GM21447 (cell line): ENCODE measurements at regions not wholly inside any gene's neighbourhood (a gene's known extent, or its start where the extent isn't known, plus 50 kb on each side); places are given as distances from the start of the nearest gene placed in this dataset.
"Not testable (repeated sequence)": the region's sequence is repeated elsewhere in the genome, so short reads cannot be mapped to it uniquely, and the experiment has no call there.

ENCODE experiments used
- ATAC-seq: cut with Tn5 transposase; IDR thresholded peaks from one replicate; pipeline ENCODE4 v1.9.1; 2021; ENCODE audit not compliant: unreplicated experiment

DNA sequence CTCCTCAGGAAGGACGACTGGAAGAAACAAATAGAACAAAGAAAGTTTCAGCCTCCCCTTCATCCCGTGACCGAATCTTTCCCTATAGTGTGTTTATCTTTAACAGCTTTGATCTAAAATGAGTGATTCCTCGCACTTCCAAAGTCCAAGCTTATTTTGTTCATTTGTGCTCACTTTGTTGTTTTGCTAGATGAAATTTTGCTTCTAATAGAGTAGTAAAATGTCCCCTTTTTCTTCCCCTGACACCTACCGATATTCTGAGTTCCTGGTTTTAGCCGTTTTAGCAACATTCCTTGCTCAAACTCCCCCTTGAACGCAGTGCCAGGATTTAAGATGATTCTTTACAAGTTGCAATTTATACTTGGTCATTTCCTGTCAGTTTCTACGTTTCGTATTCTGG, 204.2 kb downstream of the FGF9 start:
- ATAC-seq: no peak

DNA sequence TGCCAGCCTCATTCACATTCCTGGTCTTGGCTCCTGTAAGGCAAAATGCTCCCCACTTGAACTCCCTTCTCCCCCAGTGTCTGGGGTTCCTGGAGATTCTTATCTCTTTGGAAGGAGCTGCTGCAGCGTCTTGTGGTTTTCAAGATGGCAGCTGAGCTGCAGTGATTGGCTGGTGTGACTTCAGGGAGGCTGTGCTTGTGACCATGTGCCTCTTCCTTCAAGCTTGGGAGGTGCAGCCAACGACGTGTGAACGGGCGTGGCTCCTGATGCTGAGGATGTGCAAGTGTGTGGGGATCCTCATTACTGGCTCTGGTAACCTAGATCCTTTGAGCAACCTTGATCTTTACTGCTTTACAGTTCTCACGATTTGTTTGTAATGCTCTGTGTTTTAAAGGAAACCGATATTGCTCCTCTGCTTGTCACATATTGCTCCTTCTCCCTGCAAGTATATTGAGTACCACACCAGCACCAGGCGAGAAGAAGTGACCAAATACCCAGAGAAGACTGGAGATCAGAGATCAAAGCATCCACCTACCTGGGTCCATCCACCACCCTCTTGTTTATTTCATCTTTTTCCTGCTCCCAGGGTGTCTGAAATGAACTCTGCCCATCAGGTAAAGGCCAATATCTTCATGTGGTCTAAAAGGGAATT, 208.5 kb downstream of the FGF9 start:
- no peak for ATAC-seq

DNA sequence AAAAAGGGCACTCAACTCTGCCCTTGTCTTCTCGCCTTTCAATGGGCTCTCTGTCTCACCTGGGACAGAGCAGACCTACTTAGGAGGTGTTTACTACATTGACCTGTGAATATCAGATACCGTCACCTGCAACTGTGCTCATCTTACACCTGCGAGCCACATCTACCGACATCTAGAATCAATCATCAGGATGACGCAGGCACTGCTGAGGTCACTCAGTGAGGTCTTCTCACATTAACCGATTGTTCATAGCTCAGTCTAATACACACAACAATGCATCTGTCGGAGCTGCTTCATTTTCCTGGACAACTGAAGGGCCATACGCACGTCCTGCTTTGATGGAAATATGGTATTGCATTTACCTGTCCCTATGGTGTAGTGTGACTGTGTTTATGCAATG, 211.9 kb downstream of the FGF9 start:
- ATAC-seq: no peak

DNA sequence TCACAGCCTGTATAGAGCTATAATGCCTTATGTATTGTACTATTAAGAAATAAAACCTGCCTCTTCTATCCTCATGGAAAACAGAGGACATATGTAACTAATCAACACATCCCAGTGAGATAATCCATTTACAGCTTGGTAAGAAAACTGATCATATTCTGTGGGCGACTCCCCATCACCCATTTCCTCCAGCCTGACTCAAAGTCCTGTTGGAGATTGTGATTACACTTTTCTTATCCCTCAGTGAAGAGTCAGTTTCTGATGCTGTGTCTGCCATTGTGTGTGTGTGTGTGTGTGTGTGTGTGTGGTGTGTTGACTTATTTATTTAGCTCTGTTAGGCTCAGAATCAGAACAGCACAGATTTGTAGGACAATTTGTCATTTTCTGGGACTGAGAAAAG, 212.8 kb downstream of the FGF9 start:
- ATAC-seq: no peak

DNA sequence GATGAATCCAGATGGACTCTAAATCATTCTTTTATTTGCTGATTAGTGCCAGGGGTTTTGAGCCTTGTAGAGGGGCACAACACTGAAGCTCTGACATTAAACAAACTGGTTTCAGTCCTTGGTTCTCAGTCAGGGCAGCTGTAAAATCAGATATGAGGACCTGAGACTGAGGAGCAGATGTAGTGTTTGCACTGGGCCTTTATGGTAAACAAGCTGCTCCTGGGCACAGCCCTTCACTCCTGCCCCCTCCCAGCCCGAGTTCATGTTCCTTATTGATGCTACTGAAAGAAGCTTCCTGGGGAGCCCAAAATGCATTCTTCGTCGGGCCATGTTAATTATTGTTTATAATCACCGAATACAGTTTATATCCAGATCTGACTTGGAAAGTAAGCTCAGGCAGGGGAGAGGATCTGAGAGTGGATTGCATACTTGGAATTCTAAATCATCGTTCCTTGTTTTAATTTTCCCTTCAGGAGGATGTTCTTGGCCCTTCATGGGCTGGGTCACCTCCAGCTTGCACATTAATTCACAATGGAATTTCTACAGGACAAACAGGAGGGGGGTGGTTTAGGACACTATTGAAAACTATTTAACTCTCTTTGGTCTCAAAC, 213.5 kb downstream of the FGF9 start:
- no peak for ATAC-seq

DNA sequence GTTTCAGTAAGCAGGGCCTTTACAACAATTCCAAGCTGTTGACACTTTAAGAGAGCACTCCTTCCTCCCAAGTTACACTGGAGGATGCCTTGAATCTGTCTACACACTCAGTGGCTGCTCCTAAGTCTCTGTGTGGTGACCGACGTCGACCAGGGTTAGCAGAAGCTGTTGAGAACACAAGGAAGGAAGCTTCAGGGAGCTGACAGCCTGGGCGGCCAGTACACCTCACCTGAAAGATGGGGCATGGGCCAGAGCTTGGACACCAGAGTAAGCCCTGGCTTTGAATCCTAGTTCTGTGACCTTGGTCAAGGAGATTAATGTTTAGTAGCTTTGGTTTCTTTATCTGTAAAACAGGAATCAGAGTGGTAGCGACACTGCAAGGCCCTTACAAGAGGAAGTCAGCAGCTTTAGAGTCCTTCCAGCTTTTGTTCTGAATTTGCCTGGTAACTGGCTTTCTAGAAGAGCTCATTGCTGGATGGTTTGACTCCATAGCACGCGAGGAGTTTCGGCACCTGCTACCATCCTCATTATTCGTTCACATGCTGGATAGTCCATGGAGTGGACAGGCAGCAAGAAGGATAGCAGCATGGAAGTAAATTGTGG, 214.2 kb downstream of the FGF9 start:
- ATAC-seq: no peak

DNA sequence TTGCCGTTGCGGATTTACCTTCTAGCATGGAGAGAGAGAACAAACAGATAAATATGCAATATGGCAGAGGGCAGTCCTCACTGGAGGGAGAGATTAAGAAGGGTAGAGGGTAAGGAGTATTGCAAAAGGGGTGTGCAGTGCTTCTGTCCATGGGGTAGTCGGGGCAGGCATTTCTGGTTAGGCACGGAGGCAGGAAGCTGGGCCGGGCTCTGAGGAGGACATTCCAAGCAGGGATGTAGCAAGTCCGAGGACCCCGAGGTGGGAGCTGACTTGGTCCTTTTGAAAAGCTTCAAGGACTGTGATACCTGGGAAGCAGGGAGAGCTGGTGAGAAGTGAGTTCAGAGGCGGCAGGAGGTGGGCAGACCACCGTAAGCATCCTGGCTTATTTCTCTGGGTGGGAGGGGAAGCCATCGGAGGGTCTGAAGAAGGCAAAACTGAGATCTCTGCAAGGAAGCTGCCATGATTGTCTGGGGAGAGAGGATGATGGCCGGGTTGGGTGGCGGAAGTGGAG, 214.9 kb downstream of the FGF9 start:
- no peak for ATAC-seq

DNA sequence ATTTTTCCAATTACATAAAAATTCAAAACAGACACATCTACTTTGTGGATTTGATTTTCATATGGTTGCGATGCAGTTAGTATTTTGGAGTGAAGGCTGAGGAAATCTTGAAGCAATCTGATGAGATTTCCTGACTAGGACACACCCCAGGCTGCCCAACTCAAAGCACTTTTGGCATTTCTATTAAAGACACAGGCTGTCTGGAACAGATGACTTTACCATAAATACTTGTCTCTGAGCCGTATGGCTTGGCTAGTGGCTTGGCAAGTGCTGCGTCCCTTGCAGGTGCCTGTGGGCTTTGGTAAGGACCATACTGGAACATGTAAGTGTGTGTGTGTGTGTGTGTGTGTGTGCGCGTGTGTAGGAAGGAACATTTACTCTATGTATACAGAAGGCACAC, 218.8 kb downstream of the FGF9 start:
- no peak for ATAC-seq

DNA sequence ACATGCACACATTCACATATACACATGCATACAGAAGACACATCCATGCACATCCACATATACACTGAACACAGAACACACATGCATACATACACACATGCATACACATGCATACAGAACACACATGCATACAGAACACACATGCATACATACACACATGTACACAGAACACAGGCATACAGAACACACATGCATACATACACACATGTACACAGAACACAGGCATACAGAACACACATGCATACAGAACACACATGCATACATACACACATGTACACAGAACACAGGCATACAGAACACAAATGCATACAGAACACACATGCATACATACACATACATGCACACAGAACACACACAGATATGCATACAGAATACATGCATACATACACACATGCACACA, 219.3 kb downstream of the FGF9 start:
- not testable (repeated sequence) for ATAC-seq

DNA sequence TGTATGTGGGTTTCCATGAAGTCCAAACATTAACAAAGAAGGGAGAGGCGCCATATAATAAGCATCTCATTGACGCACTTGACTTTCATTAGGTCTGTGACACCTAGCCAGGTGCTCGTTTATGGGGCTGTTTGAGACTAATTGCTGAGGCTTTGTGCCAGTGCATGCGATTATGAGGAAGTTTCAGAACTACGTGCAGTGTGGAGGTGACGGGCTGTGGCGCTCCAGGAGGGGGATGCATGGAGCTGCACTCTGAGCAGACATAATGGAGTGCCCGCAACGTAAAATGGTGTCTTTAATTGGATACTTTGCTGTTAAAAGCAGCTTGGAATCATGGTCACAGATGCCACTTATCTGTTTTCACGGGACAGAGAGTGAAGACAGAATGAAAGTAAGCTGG, 223.2 kb downstream of the FGF9 start:
- no peak for ATAC-seq

DNA sequence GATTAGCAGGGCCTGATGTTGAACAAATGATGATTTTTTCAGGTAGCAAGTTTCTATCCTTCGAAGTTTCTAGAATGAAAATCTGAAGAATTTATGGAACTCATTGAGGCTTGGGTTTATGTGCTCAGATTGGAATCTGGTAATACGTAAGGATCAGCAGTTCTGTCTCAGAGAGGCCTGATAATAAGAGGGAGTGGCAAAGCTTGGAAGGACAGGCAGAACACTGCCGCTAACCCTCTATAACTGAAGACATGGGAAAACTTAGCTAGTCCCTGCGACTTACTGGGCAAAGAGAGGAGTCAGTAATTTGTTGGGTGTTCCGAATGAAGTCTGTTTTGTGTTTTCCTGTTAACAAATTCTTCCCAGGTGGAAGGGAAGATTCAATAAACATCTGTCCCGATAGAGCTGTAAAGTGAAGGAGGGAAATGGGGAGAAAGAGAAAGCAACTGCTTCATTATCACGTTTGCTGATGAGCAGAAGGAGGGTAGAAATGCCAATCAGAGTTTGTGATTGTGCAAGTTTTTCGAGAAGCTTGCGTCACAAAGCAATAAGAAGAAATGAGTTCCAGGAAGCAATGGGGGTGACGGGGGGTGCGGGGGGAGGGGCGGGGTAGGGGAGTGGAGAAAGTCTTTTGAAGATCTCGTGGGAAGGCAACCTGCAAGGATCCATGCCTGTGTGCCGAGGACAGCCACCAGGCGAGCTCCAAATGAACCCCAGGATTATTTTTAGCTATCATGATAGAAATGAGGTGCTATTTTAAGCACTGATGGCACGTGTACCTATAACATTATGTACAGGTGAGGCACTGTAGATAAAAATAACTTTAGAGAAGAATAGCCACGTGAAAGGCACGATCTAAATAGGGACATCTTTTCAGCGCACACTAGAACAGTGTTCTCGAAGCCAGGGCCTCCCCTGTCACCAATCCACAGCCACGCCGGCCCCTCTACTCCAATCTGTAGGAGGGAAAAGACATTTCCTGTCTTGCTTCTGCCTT, 224.1 kb downstream of the FGF9 start:
- ATAC-seq: no peak

DNA sequence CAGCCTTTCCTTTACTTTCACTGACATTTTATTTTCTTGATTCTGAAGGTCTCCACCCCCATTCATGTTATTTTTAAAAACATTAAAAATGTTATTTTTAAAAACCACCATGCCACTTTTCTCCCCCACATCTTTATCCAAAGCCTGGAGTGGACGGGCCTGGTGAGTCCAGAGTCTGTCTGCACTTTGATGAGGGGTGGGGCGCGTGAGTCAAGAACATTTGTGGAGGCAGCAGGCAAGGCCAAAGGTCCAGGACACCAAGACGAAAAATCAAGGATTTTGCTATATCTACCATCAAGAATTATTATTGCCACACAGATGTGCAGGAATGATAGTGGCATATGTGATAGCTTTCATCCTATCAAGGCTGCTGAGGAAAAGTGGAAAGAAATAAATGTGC, 224.9 kb downstream of the FGF9 start:
- no peak for ATAC-seq

DNA sequence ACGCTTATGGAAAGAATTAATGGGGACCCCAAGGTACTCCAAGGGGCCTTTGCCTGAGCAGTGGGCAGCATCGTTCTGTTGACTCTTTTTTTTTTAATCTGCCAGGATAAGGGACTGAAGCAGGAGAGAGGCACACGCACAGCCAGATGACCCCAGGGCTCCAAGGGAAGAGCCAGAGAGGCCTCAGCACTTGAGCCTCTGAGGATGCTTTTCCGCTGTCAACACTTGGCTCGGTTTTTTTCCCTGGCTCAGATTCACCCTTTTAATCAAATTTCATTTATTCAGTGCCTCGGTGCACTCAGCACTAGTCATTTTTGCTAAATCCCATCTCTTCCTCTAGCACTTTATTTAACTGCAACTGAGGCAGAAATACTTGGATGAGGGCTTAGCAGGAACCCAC, 226.3 kb downstream of the FGF9 start:
- ATAC-seq: no peak

DNA sequence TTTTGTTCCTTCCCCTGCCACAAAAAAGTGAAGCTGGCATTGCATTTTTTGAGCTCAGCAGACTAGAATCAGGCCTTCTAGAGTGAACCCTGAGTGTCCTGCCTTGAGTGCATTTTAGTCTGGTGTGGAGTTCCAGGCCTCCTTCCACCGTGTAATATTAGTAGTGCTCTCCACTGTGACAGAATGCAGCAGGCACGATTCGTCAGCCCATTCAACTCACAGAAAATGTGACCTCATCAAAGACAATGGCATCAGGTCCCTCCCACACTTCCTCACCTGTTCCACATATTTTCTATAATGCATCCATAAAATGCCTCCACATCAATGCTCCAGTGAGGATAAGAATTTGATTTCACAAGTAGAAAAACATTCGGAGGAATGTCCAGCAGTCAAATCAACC, 227.6 kb downstream of the FGF9 start:
- ATAC-seq: no peak

DNA sequence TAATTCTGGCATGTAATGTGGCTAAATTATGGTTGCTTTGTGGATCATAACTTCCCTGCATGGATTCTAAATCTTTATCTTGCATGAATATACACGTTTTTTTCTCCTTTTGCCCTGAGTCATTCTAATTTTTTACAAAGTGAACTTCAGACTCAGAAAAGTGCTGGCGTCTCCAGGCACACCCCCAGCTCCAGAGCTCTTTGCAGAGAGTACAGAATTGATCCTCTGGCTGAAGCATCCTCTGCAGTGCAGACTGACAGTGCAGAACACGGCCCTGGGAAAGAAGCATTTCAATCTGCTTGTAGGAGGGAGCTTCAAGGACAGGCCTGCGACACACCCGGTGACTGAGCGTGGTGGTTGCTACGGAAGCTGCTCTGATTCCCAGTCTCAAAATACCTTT, 228.1 kb downstream of the FGF9 start:
- no peak for ATAC-seq

DNA sequence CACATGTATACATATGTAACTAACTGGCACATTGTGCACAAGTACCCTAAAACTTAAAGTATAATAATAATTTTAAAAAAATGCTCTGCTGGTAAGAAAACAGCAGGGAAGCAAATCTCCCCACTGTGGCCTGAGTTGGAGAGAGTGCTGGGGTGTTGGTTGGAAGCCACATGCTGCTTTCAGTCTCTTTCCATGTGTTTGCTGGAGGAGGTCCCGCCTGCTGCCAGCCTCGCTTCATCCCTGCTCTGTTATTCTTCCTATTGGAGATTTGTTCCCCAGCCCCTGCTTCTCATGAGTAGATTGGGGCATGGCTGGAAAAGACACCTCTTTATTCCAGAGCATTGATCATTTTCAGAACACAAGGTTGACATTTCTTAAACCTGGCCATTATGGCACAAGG, 230.5 kb downstream of the FGF9 start:
- no peak for ATAC-seq

DNA sequence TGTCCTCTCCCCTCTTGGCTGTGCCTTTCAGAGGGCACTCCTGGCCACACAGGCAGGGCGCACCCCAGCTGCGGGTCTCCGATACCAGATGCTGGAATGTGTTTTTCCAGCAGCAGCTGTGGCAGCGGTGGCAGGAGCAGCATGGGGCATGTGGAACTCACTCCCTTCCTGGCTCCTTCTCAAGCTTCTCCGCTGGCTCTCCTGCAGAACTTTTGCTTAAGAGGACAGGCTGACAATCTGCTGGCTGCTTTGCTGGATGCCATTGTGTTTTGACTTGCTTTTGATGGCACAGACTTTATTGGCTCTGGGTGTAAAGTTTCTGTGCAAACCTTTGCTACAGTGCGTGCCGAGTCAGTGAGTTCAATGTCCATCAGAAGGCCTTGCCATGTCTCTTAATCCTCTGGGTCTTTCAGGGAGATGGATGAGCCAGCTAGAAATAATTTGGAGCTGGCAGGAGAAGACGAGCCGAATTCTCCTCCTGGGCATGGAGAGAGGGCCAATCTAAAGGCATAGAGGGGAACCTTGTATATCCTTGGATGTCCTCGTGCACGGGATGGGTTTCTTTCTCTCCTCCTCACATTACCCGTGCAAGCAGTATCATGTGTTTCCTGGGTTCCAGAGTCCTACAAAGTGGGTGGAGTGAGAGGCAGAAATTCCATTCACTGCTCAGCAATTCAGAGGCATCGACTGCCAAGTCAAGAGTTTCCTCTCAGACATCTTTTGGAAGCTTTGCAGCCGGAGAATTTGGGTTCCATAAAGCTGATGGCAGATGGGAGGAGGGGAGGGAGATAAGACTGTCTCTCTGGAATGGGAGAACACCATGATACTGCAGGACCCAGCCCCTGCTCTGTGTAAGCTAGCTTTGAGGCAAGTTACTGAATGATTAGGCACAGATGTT, 231.2 kb downstream of the FGF9 start:
- no peak for ATAC-seq

DNA sequence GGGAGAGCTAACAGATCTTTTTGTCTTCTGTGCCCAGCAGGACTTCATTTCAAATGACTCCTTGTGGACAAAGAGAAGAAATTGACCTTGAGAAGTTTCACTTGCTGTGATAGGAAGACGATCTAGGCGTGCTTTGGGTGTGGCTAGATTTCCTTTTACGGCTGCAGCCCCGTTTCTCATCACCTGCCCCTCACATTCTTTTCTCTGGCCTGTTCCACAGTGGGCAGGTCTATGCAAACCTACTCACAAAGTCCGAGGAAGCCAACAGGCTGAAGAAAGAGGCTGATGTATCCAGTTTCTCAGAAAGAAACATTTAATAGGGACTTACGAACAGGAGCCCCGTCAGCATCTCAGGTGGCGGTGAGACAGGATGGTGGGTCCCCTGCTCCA, 231.8 kb downstream of the FGF9 start:
- ATAC-seq: no peak

DNA sequence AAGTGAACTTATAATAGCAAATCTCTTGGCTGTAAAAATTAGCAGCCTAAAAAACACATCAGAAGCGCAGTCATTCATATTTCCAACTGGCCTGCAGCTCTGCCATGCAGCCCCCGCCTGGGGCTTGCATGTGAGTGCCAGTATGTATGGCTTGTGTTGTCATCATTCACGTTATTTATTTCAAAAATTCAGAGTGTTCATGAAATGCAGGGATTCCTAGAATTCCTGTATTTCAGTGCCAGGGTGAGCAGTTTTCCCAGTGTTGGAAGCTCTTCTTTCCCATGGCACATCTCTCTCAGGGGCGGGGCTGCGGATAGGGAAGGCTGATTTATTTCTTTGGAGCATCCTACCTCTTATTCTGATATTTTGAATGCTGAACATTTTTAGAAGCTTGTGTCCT, 234.6 kb downstream of the FGF9 start:
- ATAC-seq: no peak

DNA sequence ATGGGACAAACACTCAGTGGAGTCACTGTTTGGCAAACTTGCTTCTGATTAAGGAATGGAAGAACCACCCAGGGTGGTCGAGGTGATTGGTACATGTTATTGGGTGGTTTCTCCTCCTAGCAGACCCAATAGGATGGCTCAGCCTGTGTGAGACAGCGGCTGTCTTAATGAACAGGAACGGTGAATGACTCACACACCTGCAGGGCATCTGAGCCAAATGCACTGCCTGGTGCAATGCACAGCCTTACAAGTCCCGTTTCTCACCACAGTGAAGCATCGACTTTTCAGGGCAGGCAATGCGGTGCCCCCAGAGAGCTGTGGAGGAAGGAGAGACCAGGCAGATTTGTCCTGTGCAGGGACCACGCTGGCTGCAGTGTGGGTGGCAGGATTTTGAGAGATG, 238.5 kb downstream of the FGF9 start:
- no peak for ATAC-seq
